ENCODE measurements at regions not wholly inside any gene's neighbourhood (a gene's known extent, or its start where the extent isn't known, plus 50 kb on each side); places are given as distances from the start of the nearest gene placed in this dataset.

GRCh38 chr3:106783231-106783630 is 594.0 kb upstream of the CCDC54 start:
- TF ChIP-seq, protein P1, sequence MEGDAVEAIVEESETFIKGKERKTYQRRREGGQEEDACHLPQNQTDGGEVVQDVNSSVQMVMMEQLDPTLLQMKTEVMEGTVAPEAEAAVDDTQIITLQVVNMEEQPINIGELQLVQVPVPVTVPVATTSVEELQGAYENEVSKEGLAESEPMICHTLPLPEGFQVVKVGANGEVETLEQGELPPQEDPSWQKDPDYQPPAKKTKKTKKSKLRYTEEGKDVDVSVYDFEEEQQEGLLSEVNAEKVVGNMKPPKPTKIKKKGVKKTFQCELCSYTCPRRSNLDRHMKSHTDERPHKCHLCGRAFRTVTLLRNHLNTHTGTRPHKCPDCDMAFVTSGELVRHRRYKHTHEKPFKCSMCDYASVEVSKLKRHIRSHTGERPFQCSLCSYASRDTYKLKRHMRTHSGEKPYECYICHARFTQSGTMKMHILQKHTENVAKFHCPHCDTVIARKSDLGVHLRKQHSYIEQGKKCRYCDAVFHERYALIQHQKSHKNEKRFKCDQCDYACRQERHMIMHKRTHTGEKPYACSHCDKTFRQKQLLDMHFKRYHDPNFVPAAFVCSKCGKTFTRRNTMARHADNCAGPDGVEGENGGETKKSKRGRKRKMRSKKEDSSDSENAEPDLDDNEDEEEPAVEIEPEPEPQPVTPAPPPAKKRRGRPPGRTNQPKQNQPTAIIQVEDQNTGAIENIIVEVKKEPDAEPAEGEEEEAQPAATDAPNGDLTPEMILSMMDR (conservative IDR thresholded peaks at IDR 0.05; ENCODE audit: low read length), result no peak
- no peak for TF ChIP-seq EZH2phosphoT487 (IDR thresholded peaks at IDR 0.05; ENCODE audit: borderline replicate concordance)
